GM12878 (cell line): ENCODE measurements at regions not wholly inside any gene's neighbourhood (a gene's known extent, or its start where the extent isn't known, plus 50 kb on each side); places are given as distances from the start of the nearest gene placed in this dataset.

ENCODE experiments used
- ATAC-seq: fragments of 200-7000 bp; cut with Tn5 transposase; 3 replicates; pipeline ENCODE4 v1.9.1; 2020; ENCODE audit warnings: mild to moderate bottlenecking, moderate library complexity
- BruUV-seq: library from RNA; stranded (reverse); fragments of 400-500 nt; replicated peaks from 2 replicates; lab custom pipeline; 2021; lab: Mats Ljungman, UMichigan
- CTCF ChIA-PET: fragments of 300-600 bp; sonication (Branson Sonifier 250); formaldehyde crosslinking; extraction: SDS; loops from one replicate; lab custom pipeline; 2021; ENCODE audit warnings: inconsistent platforms; lab: Yijun Ruan, JAX
- POLR2A ChIA-PET: fragments of 350-600 bp; formaldehyde crosslinking; extraction: SDS; loops from one replicate; lab custom pipeline; 2021; ENCODE audit warnings: inconsistent platforms; lab: Charles Lee
- RAD21 ChIA-PET: fragments of 300-600 bp; sonication (Branson Sonifier 250); formaldehyde crosslinking; loops from one replicate; lab custom pipeline; 2023; ENCODE audit warnings: antibody characterized with exemption; ENCODE audit not compliant: unreplicated experiment; lab: Charles Lee
- SMC1A ChIA-PET: fragments of 300-600 bp; sonication (Branson Sonifier 250); formaldehyde crosslinking; loops from one replicate; lab custom pipeline; 2023; ENCODE audit not compliant: unreplicated experiment, uncharacterized antibody; lab: Charles Lee
- DNase-seq: peaks from one replicate; pipeline ENCODE4 v3.0.0-alpha.2; 2011; ENCODE audit warnings: low read depth, low spot score
- FAIRE-seq: peaks from 3 replicates; lab custom pipeline; 2011; peaks lifted over from hg19 to GRCh38; lab: Jason Lieb, UNC
- H2AFZ ChIP-seq: 2 replicates; pipeline ENCODE4 v1.6.0; 2011; ENCODE audit warnings: low read depth, low read length, control low read depth; ENCODE audit not compliant: control insufficient read depth
- H3K27ac ChIP-seq: 2 replicates; pipeline ENCODE4 v1.5.1; 2011; ENCODE audit warnings: control low read depth; ENCODE audit not compliant: control insufficient read depth, insufficient read depth
- H3K27me3 ChIP-seq, 2 experiments: replicated peaks in 1 of 2; 2 replicates each; pipeline versions ENCODE4 v1.6.0 to v1.6.1; 2011; ENCODE audit warnings: low read length in 1 of 2; ENCODE audit not compliant: control insufficient read depth in 2 of 2, insufficient read depth in 2 of 2
- H3K36me3 ChIP-seq, 2 experiments: 2 replicates each; pipeline ENCODE4 v1.5.1; 2011; ENCODE audit warnings: low read length in 1 of 2; ENCODE audit not compliant: control insufficient read depth in 2 of 2, insufficient read depth in 2 of 2
- H3K4me1 ChIP-seq: 2 replicates; pipeline ENCODE4 v1.6.1; 2011; ENCODE audit warnings: mild to moderate bottlenecking, low read length, moderate library complexity, mixed read lengths; ENCODE audit not compliant: control insufficient read depth, insufficient read depth
- H3K4me2 ChIP-seq: 2 replicates; pipeline ENCODE4 v1.6.0; 2011; ENCODE audit warnings: control low read depth; ENCODE audit not compliant: control insufficient read depth, insufficient read depth
- H3K4me3 ChIP-seq: fragments of 200-600 bp; sonication (generic); 2 replicates; pipeline ENCODE4 v1.5.1; 2016
- H3K79me2 ChIP-seq: 2 replicates; pipeline ENCODE4 v1.6.0; 2011; ENCODE audit warnings: low read length; ENCODE audit not compliant: control insufficient read depth, insufficient read depth
- H3K9ac ChIP-seq: 2 replicates; pipeline ENCODE4 v1.8.0; 2011; ENCODE audit warnings: low read length, control low read depth, mixed read lengths; ENCODE audit not compliant: control insufficient read depth, insufficient read depth
- H3K9me3 ChIP-seq: replicated peaks from 3 replicates; pipeline ENCODE4 v1.5.1; 2011; ENCODE audit warnings: mild to moderate bottlenecking, low read length; ENCODE audit not compliant: control insufficient read depth, insufficient read depth
- H4K20me1 ChIP-seq: 2 replicates; pipeline ENCODE4 v1.6.0; 2011; ENCODE audit not compliant: control insufficient read depth, insufficient read depth
- ATF7 ChIP-seq: fragments of 450-650 bp; IDR thresholded peaks from 2 replicates; pipeline ENCODE4 v1.6.1; 2016; ENCODE audit warnings: low read depth, mild to moderate bottlenecking
- BRCA1 ChIP-seq: IDR thresholded peaks from 2 replicates; pipeline ENCODE4 v1.6.1; 2011; ENCODE audit warnings: low read depth, low read length, improper control_type of control experiment
- CBFB ChIP-seq: IDR thresholded peaks from 2 replicates; pipeline ENCODE4 v1.6.1; 2016; ENCODE audit warnings: antibody characterized with exemption, low read depth
- CHD2 ChIP-seq: IDR thresholded peaks from 2 replicates; pipeline ENCODE4 v1.6.1; 2011; ENCODE audit warnings: low read depth, low read length, improper control_type of control experiment, borderline replicate concordance
- CHD4 ChIP-seq: fragments of 200-600 bp; sonication (generic); IDR thresholded peaks from 2 replicates; pipeline ENCODE4 v1.6.1; 2016; ENCODE audit warnings: mild to moderate bottlenecking
- DPF2 ChIP-seq: fragments of 450-650 bp; IDR thresholded peaks from 2 replicates; pipeline ENCODE4 v1.6.1; 2017; ENCODE audit warnings: mild to moderate bottlenecking
- JUNB ChIP-seq: IDR thresholded peaks from 2 replicates; pipeline ENCODE4 v1.6.1; 2016; ENCODE audit warnings: antibody characterized with exemption, mild to moderate bottlenecking
- KLF5 ChIP-seq: fragments of 450-650 bp; IDR thresholded peaks from 2 replicates; pipeline ENCODE4 v1.6.1; 2014; ENCODE audit warnings: mild to moderate bottlenecking; ENCODE audit not compliant: partially characterized antibody
- NRF1 ChIP-seq: conservative IDR thresholded peaks from 2 replicates; pipeline ENCODE4 v1.6.1; 2011; ENCODE audit warnings: mild to moderate bottlenecking, low read depth, low read length, improper control_type of control experiment
- PAX5 ChIP-seq: IDR thresholded peaks from 2 replicates; pipeline ENCODE4 v1.6.1; 2011; ENCODE audit warnings: low read depth, low read length, borderline replicate concordance
- POLR2AphosphoS2 ChIP-seq: IDR thresholded peaks from 2 replicates; pipeline ENCODE4 v1.6.1; 2011; ENCODE audit warnings: low read depth, mild to moderate bottlenecking, low read length, improper control_type of control experiment, moderate library complexity
- RUNX3 ChIP-seq: IDR thresholded peaks from 2 replicates; pipeline ENCODE4 v1.6.1; 2012; ENCODE audit warnings: low read length, inconsistent platforms
- SP1 ChIP-seq: IDR thresholded peaks from one replicate; pipeline ENCODE4 v1.6.1; 2011; ENCODE audit warnings: low read depth, low read length
- ZZZ3 ChIP-seq: IDR thresholded peaks from 2 replicates; pipeline ENCODE4 v1.6.1; 2011; ENCODE audit warnings: low read depth; ENCODE audit not compliant: control insufficient read depth, insufficient read length
- WGBS: methylation state at CpG from one replicate; pipeline ENCODE4 v1.1.6; 2016; ENCODE audit warnings: low lambda C conversion rate; ENCODE audit not compliant: insufficient replicate concordance, insufficient coverage; ENCODE audit errors: missing lambda C conversion rate; 5-methylcytosine and 5-hydroxymethylcytosine counted together
- in situ Hi-C: fragments of 300-500 bp; cut with MboI; formaldehyde crosslinking; loops from 9 replicates; pipeline ENCODE4 v1.14.3; 2018; ENCODE audit warnings: mixed read lengths
- intact Hi-C: fragments of 100-400 bp; cut with micrococcal nuclease; formaldehyde crosslinking; loops from one replicate; pipeline ENCODE4 v1.14.2; 2022; ENCODE audit not compliant: unreplicated experiment
- TF ChIP-seq, protein P1 (sequence below): IDR thresholded peaks from 2 replicates; pipeline ENCODE4 v1.6.1; 2011; ENCODE audit warnings: low read depth, low read length, improper control_type of control experiment, borderline replicate concordance
- TF ChIP-seq, protein P2 (sequence below): fragments of 150-350 bp; IDR thresholded peaks from 2 replicates; pipeline ENCODE4 v1.6.1; 2016; ENCODE audit warnings: low read depth, low read length
- TF ChIP-seq, protein P3 (sequence below): fragments of 450-650 bp; IDR thresholded peaks from 2 replicates; pipeline ENCODE4 v1.6.1; 2017; ENCODE audit warnings: mild to moderate bottlenecking, moderate library complexity

DNA sequence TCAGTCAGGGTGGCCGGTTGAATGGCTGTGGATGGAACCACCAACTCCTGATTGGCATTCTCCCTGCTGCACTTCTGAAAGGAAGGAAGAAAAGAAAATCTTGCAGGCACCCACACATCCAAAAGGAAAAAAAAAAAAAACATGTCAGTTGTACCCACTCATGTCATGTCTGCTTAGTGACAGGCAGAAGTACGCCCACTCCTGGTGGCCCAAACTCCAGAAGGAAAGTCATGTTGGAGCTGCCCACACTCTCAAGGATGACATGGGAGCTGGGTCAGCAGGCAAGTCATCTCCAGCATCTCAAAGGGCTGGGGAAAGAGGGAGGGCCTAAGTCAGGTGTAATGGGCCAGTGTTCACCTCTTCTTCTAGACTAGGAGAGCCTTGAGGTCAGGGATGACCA lies 1079.1 kb downstream of the BCL11B start:
- WGBS: 3% methylated on average over 2 of the region's 2 CpGs
- ChIA-PET SMC1A (interaction anchor here (0.6 to 25.6 kb wide), 11 partner anchors 8 to 659 kb away, joined by 3 to 461 read pairs (median 6); no protein-coding TSS in a partner anchor), CTCF (interaction anchor here (0.7 to 18.6 kb wide), 4 partner anchors 10 to 53 kb away, joined by 3 to 158 read pairs (median 10); no protein-coding TSS in a partner anchor), POLR2A (interaction anchor here (0.8 to 1.2 kb wide), 2 partner anchors 9 to 23 kb away, joined by 3 to 4 read pairs; no protein-coding TSS in a partner anchor), RAD21 (interaction anchor here (1.7 to 22.4 kb wide), 4 partner anchors 12 to 53 kb away, joined by 8 to 407 read pairs (median 210); no protein-coding TSS in a partner anchor)
- BruUV-seq: no TSS peak
- no peaks in the 10 kb centered on the region for H3K9me3 ChIP-seq
- H3K27me3 ChIP-seq: no peaks in the 10 kb centered on the region
- no peaks in the 10 kb centered on the region for H3K79me2 ChIP-seq
- no peak for ATAC-seq
- DNase-seq: no peak
- no peaks in the 10 kb centered on the region for H3K36me3 ChIP-seq
- H3K9ac ChIP-seq: no peak overlapping the region
- intact Hi-C loops: loop anchor here (10.0 kb wide), 1 partner anchor 1072 kb away; no protein-coding TSS in a partner anchor
- no peak for FAIRE-seq
- H4K20me1 ChIP-seq: no peaks in the 10 kb centered on the region
- H3K4me3 ChIP-seq: no peak overlapping the region
- in situ Hi-C loops: no loop called here
- no peaks in the 10 kb centered on the region for H3K4me1 ChIP-seq
- H3K4me2 ChIP-seq: no peak overlapping the region
- H3K27ac ChIP-seq: no peak overlapping the region
- H2AFZ ChIP-seq: no peak overlapping the region
- TF ChIP-seq ATF7 (no peak), DPF2 (no peak), RUNX3 (no peak), KLF5 (no peak), NRF1 (no peak), JUNB (no peak), CBFB (no peak), ZZZ3 (no peak), SP1 (no peak), CHD2 (no peak), PAX5 (no peak), BRCA1 (no peak), CHD4 (no peak), POLR2AphosphoS2 (no peak)
- TF ChIP-seq, protein P1, sequence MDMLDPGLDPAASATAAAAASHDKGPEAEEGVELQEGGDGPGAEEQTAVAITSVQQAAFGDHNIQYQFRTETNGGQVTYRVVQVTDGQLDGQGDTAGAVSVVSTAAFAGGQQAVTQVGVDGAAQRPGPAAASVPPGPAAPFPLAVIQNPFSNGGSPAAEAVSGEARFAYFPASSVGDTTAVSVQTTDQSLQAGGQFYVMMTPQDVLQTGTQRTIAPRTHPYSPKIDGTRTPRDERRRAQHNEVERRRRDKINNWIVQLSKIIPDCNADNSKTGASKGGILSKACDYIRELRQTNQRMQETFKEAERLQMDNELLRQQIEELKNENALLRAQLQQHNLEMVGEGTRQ: no peak
- TF ChIP-seq, protein P2, sequence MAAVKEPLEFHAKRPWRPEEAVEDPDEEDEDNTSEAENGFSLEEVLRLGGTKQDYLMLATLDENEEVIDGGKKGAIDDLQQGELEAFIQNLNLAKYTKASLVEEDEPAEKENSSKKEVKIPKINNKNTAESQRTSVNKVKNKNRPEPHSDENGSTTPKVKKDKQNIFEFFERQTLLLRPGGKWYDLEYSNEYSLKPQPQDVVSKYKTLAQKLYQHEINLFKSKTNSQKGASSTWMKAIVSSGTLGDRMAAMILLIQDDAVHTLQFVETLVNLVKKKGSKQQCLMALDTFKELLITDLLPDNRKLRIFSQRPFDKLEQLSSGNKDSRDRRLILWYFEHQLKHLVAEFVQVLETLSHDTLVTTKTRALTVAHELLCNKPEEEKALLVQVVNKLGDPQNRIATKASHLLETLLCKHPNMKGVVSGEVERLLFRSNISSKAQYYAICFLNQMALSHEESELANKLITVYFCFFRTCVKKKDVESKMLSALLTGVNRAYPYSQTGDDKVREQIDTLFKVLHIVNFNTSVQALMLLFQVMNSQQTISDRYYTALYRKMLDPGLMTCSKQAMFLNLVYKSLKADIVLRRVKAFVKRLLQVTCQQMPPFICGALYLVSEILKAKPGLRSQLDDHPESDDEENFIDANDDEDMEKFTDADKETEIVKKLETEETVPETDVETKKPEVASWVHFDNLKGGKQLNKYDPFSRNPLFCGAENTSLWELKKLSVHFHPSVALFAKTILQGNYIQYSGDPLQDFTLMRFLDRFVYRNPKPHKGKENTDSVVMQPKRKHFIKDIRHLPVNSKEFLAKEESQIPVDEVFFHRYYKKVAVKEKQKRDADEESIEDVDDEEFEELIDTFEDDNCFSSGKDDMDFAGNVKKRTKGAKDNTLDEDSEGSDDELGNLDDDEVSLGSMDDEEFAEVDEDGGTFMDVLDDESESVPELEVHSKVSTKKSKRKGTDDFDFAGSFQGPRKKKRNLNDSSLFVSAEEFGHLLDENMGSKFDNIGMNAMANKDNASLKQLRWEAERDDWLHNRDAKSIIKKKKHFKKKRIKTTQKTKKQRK: no peak
- TF ChIP-seq, protein P3, sequence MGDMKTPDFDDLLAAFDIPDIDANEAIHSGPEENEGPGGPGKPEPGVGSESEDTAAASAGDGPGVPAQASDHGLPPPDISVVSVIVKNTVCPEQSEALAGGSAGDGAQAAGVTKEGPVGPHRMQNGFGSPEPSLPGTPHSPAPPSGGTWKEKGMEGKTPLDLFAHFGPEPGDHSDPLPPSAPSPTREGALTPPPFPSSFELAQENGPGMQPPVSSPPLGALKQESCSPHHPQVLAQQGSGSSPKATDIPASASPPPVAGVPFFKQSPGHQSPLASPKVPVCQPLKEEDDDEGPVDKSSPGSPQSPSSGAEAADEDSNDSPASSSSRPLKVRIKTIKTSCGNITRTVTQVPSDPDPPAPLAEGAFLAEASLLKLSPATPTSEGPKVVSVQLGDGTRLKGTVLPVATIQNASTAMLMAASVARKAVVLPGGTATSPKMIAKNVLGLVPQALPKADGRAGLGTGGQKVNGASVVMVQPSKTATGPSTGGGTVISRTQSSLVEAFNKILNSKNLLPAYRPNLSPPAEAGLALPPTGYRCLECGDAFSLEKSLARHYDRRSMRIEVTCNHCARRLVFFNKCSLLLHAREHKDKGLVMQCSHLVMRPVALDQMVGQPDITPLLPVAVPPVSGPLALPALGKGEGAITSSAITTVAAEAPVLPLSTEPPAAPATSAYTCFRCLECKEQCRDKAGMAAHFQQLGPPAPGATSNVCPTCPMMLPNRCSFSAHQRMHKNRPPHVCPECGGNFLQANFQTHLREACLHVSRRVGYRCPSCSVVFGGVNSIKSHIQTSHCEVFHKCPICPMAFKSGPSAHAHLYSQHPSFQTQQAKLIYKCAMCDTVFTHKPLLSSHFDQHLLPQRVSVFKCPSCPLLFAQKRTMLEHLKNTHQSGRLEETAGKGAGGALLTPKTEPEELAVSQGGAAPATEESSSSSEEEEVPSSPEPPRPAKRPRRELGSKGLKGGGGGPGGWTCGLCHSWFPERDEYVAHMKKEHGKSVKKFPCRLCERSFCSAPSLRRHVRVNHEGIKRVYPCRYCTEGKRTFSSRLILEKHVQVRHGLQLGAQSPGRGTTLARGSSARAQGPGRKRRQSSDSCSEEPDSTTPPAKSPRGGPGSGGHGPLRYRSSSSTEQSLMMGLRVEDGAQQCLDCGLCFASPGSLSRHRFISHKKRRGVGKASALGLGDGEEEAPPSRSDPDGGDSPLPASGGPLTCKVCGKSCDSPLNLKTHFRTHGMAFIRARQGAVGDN: no peak
